PC-3 (cell line): ENCODE measurements at regions not wholly inside any gene's neighbourhood (a gene's known extent, or its start where the extent isn't known, plus 50 kb on each side); places are given as distances from the start of the nearest gene placed in this dataset.
"Not testable (repeated sequence)": the region's sequence is repeated elsewhere in the genome, so short reads cannot be mapped to it uniquely, and the experiment has no call there.

Experiments
- ATAC-seq: fragments of 200-7000 bp; cut with Tn5 transposase; 2 replicates; pipeline ENCODE4 v1.9.1; 2020; ENCODE audit warnings: mild to moderate bottlenecking, moderate library complexity
- BruUV-seq: library from RNA; stranded (reverse); fragments of 400-500 nt; replicated peaks from 2 replicates; lab custom pipeline; 2021; lab: Mats Ljungman, UMichigan
- CTCF ChIA-PET: fragments of 300-600 bp; sonication (Branson Sonifier 250); formaldehyde crosslinking; loops from one replicate; lab custom pipeline; 2022; ENCODE audit warnings: antibody characterized with exemption; lab: Charles Lee
- POLR2A ChIA-PET: fragments of 300-600 bp; sonication (Branson Sonifier 250); formaldehyde crosslinking; loops from one replicate; lab custom pipeline; 2022; ENCODE audit warnings: antibody characterized with exemption; ENCODE audit not compliant: unreplicated experiment; lab: Charles Lee
- DNase-seq: peaks from one replicate; pipeline ENCODE4 v3.0.0-alpha.2; 2015
- H2AFZ ChIP-seq: fragments of 300-600 bp; sonication (generic); 2 replicates; pipeline ENCODE4 v1.6.0; 2016; ENCODE audit warnings: antibody characterized with exemption, low read length
- H3F3A ChIP-seq: fragments of 300-600 bp; sonication (generic); one replicate; pipeline ENCODE4 v1.6.0; 2017; ENCODE audit warnings: antibody characterized with exemption, low read length, control low read depth, mild to moderate bottlenecking; ENCODE audit not compliant: unreplicated experiment
- H3K27ac ChIP-seq: fragments of 300-600 bp; sonication (generic); 2 replicates; pipeline ENCODE4 v1.5.1; 2016; ENCODE audit warnings: mild to moderate bottlenecking, low read length
- H3K27me3 ChIP-seq: fragments of 300-600 bp; sonication (generic); 2 replicates; pipeline ENCODE4 v1.6.1; 2016; ENCODE audit warnings: low read length, mixed read lengths
- H3K36me3 ChIP-seq: fragments of 300-600 bp; sonication (generic); 2 replicates; pipeline ENCODE4 v1.6.1; 2016; ENCODE audit warnings: low read depth, mixed run types, low read length, mixed read lengths
- H3K4me1 ChIP-seq: fragments of 300-600 bp; sonication (generic); 2 replicates; pipeline ENCODE4 v1.5.1; 2016; ENCODE audit warnings: low read length; ENCODE audit not compliant: insufficient read depth
- H3K4me2 ChIP-seq: fragments of 300-600 bp; sonication (generic); 2 replicates; pipeline ENCODE4 v1.6.0; 2016; ENCODE audit warnings: low read length
- H3K4me3 ChIP-seq: fragments of 300-600 bp; sonication (generic); 2 replicates; pipeline ENCODE4 v1.5.1; 2016; ENCODE audit warnings: mild to moderate bottlenecking, low read length, mixed read lengths
- H3K79me2 ChIP-seq: fragments of 300-600 bp; sonication (generic); 2 replicates; pipeline ENCODE4 v1.6.1; 2017; ENCODE audit warnings: low read length, mixed read lengths
- H3K9ac ChIP-seq: fragments of 300-600 bp; sonication (generic); 2 replicates; pipeline ENCODE4 v1.6.0; 2016; ENCODE audit warnings: mild to moderate bottlenecking, low read length
- H3K9me2 ChIP-seq: fragments of 300-600 bp; sonication (generic); replicated peaks from 2 replicates; pipeline ENCODE4 v1.6.1; 2016; ENCODE audit warnings: mixed run types, low read length, mixed read lengths
- H3K9me3 ChIP-seq: fragments of 300-600 bp; sonication (generic); 2 replicates; pipeline ENCODE4 v1.6.1; 2016; ENCODE audit warnings: low read length, mixed read lengths
- H4K20me1 ChIP-seq: fragments of 300-600 bp; sonication (generic); 2 replicates; pipeline ENCODE4 v1.6.1; 2016; ENCODE audit warnings: low read length, mixed read lengths
- EZH2 ChIP-seq: fragments of 300-600 bp; sonication (generic); IDR thresholded peaks from one replicate; pipeline ENCODE4 v1.6.1; 2017; ENCODE audit warnings: antibody characterized with exemption, mild to moderate bottlenecking, low read length; ENCODE audit not compliant: unreplicated experiment
- EZH2phosphoT487 ChIP-seq: fragments of 300-600 bp; sonication (generic); IDR thresholded peaks from 2 replicates; pipeline ENCODE4 v1.6.1; 2018; ENCODE audit warnings: mild to moderate bottlenecking, antibody characterized with exemption, low read length, borderline replicate concordance
- intact Hi-C: fragments of 100-400 bp; cut with micrococcal nuclease; formaldehyde crosslinking; loops from 2 replicates; pipeline ENCODE4 v1.9.0; 2023
- TF ChIP-seq, protein P1 (sequence below): fragments of 300-600 bp; sonication (generic); conservative IDR thresholded peaks from 2 replicates; pipeline ENCODE4 v1.5.1; 2017; ENCODE audit warnings: antibody characterized with exemption, low read depth, mild to moderate bottlenecking, low read length

- intact Hi-C loops: loop anchor here (5.0 kb wide), 1 partner anchor 46 kb away; no protein-coding TSS in a partner anchor
- H3K27me3 ChIP-seq: no peaks in the 10 kb centered on the region
- BruUV-seq: no TSS peak
- no peak overlapping the region for H2AFZ ChIP-seq
- H3K79me2 ChIP-seq: no peaks in the 10 kb centered on the region
- no peaks in the 10 kb centered on the region for H3F3A ChIP-seq
- no peaks in the 10 kb centered on the region for H3K9me2 ChIP-seq
- H3K9me3 ChIP-seq: no peaks in the 10 kb centered on the region
- H3K4me3 ChIP-seq: no peak overlapping the region
- ATAC-seq (peak; percentile 90), DNase-seq (peak; percentile 65)
- H3K36me3 ChIP-seq: no peaks in the 10 kb centered on the region
- peak overlapping the region; percentile 32; the same call in 1 of the 2 replicates for H3K27ac ChIP-seq
- H3K4me1 ChIP-seq: peaks cover 15% of the 10 kb centered on the region
- ChIA-PET CTCF (no interaction called here), POLR2A (interaction anchor here (0.5 to 0.6 kb wide), 2 partner anchors 26 to 58 kb away, joined by 3 to 4 read pairs; no protein-coding TSS in a partner anchor)
- no peak overlapping the region for H3K9ac ChIP-seq
- TF ChIP-seq, protein P1, sequence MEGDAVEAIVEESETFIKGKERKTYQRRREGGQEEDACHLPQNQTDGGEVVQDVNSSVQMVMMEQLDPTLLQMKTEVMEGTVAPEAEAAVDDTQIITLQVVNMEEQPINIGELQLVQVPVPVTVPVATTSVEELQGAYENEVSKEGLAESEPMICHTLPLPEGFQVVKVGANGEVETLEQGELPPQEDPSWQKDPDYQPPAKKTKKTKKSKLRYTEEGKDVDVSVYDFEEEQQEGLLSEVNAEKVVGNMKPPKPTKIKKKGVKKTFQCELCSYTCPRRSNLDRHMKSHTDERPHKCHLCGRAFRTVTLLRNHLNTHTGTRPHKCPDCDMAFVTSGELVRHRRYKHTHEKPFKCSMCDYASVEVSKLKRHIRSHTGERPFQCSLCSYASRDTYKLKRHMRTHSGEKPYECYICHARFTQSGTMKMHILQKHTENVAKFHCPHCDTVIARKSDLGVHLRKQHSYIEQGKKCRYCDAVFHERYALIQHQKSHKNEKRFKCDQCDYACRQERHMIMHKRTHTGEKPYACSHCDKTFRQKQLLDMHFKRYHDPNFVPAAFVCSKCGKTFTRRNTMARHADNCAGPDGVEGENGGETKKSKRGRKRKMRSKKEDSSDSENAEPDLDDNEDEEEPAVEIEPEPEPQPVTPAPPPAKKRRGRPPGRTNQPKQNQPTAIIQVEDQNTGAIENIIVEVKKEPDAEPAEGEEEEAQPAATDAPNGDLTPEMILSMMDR: no peak
- no peak for TF ChIP-seq EZH2
- TF ChIP-seq EZH2phosphoT487: no peak
- no peaks in the 10 kb centered on the region for H4K20me1 ChIP-seq
- peak overlapping the region; percentile 28; the same call in 1 of the 2 replicates for H3K4me2 ChIP-seq
These were observed 57.1 kb upstream of the MBNL1 start for GRCh38 chr3:152211655-152212054.

GRCh38 chr3:152213203-152213602 lies 55.5 kb upstream of the MBNL1 start:
- H3K9me3 ChIP-seq: no peaks in the 10 kb centered on the region
- no peak for ATAC-seq
- H3K27me3 ChIP-seq: no peaks in the 10 kb centered on the region
- DNase-seq: no peak
- peaks cover 15% of the 10 kb centered on the region for H3K4me1 ChIP-seq
- no TSS peak for BruUV-seq
- no peaks in the 10 kb centered on the region for H3F3A ChIP-seq
- H3K36me3 ChIP-seq: no peaks in the 10 kb centered on the region
- no peaks in the 10 kb centered on the region for H3K79me2 ChIP-seq
- H3K4me2 ChIP-seq: no peak overlapping the region
- ChIA-PET POLR2A (no interaction called here), CTCF (no interaction called here)
- H3K9me2 ChIP-seq: no peaks in the 10 kb centered on the region
- no peak for TF ChIP-seq EZH2
- no peak for TF ChIP-seq EZH2phosphoT487
- TF ChIP-seq, protein P1: no peak
- intact Hi-C loops: loop anchor here (5.0 kb wide), 1 partner anchor 44 kb away; no protein-coding TSS in a partner anchor
- H3K4me3 ChIP-seq: no peak overlapping the region
- H4K20me1 ChIP-seq: no peaks in the 10 kb centered on the region
- no peak overlapping the region for H3K27ac ChIP-seq
- 0 out of 2 replicates have a peak overlapping the region, but pooled peaks have one; percentile 1 for H2AFZ ChIP-seq
- no peak overlapping the region for H3K9ac ChIP-seq

DNA sequence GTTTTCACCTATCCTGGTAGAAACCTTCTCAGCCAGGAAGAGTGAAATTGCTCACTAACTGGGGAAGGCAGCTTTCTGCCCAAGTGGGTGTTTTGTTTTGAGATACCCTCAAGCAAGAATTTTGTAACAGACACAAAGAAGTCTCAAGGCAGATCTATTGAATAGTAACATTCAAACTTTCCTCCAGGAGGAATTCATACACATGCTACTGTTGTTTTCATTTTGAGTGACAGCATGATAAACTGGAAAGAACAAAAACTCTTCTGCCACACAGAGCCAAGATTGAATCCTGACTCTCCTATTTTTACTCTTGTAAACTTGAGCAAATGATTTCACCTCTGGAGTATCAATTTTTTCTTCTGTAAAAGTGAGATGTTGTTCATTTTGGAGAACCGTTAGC lies 54.8 kb upstream of the MBNL1 start:
- BruUV-seq: no TSS peak
- Histone ChIP-seq H3K4me3 (no peak overlapping the region), H3K9me2 (no peaks in the 10 kb centered on the region), H2AFZ (no peak overlapping the region), H3K4me1 (peaks cover 15% of the 10 kb centered on the region), H4K20me1 (no peaks in the 10 kb centered on the region), H3K36me3 (no peaks in the 10 kb centered on the region), H3K79me2 (no peaks in the 10 kb centered on the region), H3F3A (no peaks in the 10 kb centered on the region), H3K27ac (no peak overlapping the region), H3K9me3 (no peaks in the 10 kb centered on the region), H3K9ac (no peak overlapping the region), H3K4me2 (no peak overlapping the region), H3K27me3 (no peaks in the 10 kb centered on the region)
- ATAC-seq (no peak), DNase-seq (no peak)
- ChIA-PET CTCF (no interaction called here), POLR2A (no interaction called here)
- TF ChIP-seq EZH2phosphoT487 (no peak), EZH2 (no peak)
- TF ChIP-seq, protein P1: no peak
- intact Hi-C loops: loop anchor here (5.0 kb wide), 1 partner anchor 43 kb away; no protein-coding TSS in a partner anchor

DNA sequence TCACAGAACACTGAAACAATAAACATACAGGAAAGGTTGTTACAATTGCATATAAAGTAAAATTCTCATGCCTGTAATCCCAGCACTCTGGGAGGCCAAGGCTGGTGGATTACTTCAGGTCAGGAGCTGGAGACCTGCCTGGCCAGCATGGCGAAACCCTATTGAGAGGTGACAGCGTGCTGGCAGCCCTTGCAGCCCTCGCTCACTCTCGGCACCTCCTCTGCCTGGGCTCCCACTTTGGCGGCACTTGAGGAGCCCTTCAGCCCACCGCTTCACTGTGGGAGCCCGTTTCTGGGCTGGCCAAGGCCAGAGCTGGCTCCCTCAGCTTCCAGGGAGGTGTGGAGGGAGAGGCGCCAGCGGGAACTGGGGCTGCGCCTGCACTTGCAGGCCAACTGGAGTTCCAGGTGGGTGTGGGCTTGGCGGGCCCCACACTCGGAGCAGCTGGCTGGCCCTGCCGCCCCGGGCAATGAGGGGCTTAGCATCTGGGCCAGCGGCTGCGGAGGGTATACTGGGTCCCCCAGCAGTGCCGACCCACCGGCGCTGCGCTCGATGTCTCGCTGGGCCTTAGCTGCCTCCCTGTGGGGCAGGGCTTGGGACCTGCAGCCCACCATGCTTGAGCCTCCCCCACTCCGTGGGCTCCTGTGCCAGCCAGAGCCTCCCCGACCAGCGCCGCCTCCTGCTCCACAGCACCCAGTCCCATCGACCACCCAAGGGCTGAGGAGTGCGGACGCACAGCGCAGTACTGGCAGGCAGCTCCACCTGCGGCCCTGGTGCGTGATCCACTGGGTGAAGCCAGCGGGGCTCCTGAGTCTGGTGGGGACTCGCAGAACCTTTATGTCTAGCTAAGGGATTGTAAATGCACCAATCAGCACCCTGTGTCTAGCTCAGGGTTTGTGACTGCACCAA lies 51.5 kb upstream of the MBNL1 start:
- H3K9me3 ChIP-seq, H3K27ac ChIP-seq, H3K36me3 ChIP-seq, BruUV-seq, DNase-seq, H3K4me2 ChIP-seq, H3K79me2 ChIP-seq, H3K9ac ChIP-seq, H3F3A ChIP-seq, H3K4me3 ChIP-seq, H4K20me1 ChIP-seq, H3K9me2 ChIP-seq, H2AFZ ChIP-seq, ATAC-seq, H3K27me3 ChIP-seq, H3K4me1 ChIP-seq, intact Hi-C loops: not testable (repeated sequence)
- ChIA-PET POLR2A (interaction anchor here (0.7 kb wide), 1 partner anchor 91 kb away, joined by 5 read pairs; no protein-coding TSS in a partner anchor), CTCF (interaction anchor here (0.6 kb wide), 1 partner anchor 26 kb away, joined by 3 read pairs; no protein-coding TSS in a partner anchor)
